Karpas-422 (cell line): ENCODE measurements at regions not wholly inside any gene's neighbourhood (a gene's known extent, or its start where the extent isn't known, plus 50 kb on each side); places are given as distances from the start of the nearest gene placed in this dataset.

ENCODE experiments used
- DNase-seq: peaks from one replicate; pipeline ENCODE4 v3.0.0-alpha.2; 2015
- H2AFZ ChIP-seq: fragments of 200-600 bp; sonication (generic); 2 replicates; pipeline ENCODE4 v1.6.1; 2014; ENCODE audit warnings: antibody characterized with exemption, low read length, mixed read lengths
- H3K27ac ChIP-seq: fragments of 200-600 bp; sonication (generic); 2 replicates; pipeline ENCODE4 v1.5.1; 2014; ENCODE audit warnings: mild to moderate bottlenecking, low read length, moderate library complexity
- H3K27me3 ChIP-seq: fragments of 200-600 bp; sonication (generic); 2 replicates; pipeline ENCODE4 v1.6.1; 2014; ENCODE audit warnings: low read length, mixed read lengths
- H3K36me3 ChIP-seq: fragments of 200-600 bp; sonication (generic); 2 replicates; pipeline ENCODE4 v1.6.1; 2014; ENCODE audit warnings: low read length, mixed read lengths; ENCODE audit not compliant: insufficient read depth
- H3K4me1 ChIP-seq: fragments of 200-600 bp; sonication (generic); 2 replicates; pipeline ENCODE4 v1.6.1; 2014; ENCODE audit warnings: mild to moderate bottlenecking, low read length, mixed read lengths
- H3K4me2 ChIP-seq: fragments of 200-600 bp; sonication (generic); 2 replicates; pipeline ENCODE4 v1.6.1; 2014; ENCODE audit warnings: low read length, low read depth, mild to moderate bottlenecking; ENCODE audit not compliant: poor library complexity, severe bottlenecking
- H3K4me3 ChIP-seq: fragments of 200-600 bp; sonication (generic); 2 replicates; pipeline ENCODE4 v1.5.1; 2014; ENCODE audit warnings: mild to moderate bottlenecking, antibody characterized with exemption, low read length, mixed read lengths
- H3K79me2 ChIP-seq: fragments of 200-600 bp; sonication (generic); 2 replicates; pipeline ENCODE4 v1.6.1; 2014; ENCODE audit warnings: mild to moderate bottlenecking, low read length, mixed read lengths
- H3K9ac ChIP-seq: fragments of 200-600 bp; sonication (generic); 2 replicates; pipeline ENCODE4 v1.6.0; 2014; ENCODE audit warnings: low read length
- H3K9me2 ChIP-seq: fragments of 200-600 bp; sonication (generic), shearing (Covaris generic); replicated peaks from 2 replicates; pipeline ENCODE4 v1.6.0; 2014; ENCODE audit warnings: mild to moderate bottlenecking, low read length, moderate library complexity; ENCODE audit not compliant: insufficient read depth
- H3K9me3 ChIP-seq: fragments of 300-700, 200-600 bp; sonication (generic); 2 replicates; pipeline ENCODE4 v1.6.1; 2014; ENCODE audit warnings: low read length, mixed read lengths
- H4K20me1 ChIP-seq: fragments of 200-600 bp; sonication (generic); 2 replicates; pipeline ENCODE4 v1.6.1; 2014; ENCODE audit warnings: mild to moderate bottlenecking, antibody characterized with exemption, low read length, low read depth; ENCODE audit not compliant: insufficient read depth

- H3K9me2 ChIP-seq, result no peaks in the 10 kb centered on the region
- H3K9me3 ChIP-seq, result no peaks in the 10 kb centered on the region
- H3K4me1 ChIP-seq, result peaks cover 4% of the 10 kb centered on the region; the same call in 1 of the 2 replicates
- no peak overlapping the region for H3K4me3 ChIP-seq
- H3K27me3 ChIP-seq, result no peaks in the 10 kb centered on the region
- H4K20me1 ChIP-seq, result no peaks in the 10 kb centered on the region
- H3K36me3 ChIP-seq, result no peaks in the 10 kb centered on the region
- no peaks in the 10 kb centered on the region for H3K79me2 ChIP-seq
- peak overlapping the region; percentile 56; the same call in 1 of the 2 replicates for H2AFZ ChIP-seq
- no peak overlapping the region for H3K27ac ChIP-seq
- H3K9ac ChIP-seq, result no peak overlapping the region
- no peak overlapping the region for H3K4me2 ChIP-seq
- DNase-seq, result no peak
Observed at GRCh38 chr14:43198465-43198864, 1308.6 kb downstream of the FSCB start.

GRCh38 chr14:43184540-43184939, 1322.5 kb downstream of the FSCB start:
- Histone ChIP-seq H3K27ac (no peak overlapping the region), H3K9ac (no peak overlapping the region), H3K36me3 (no peaks in the 10 kb centered on the region), H3K4me3 (no peak overlapping the region), H4K20me1 (no peaks in the 10 kb centered on the region), H3K4me2 (no peak overlapping the region), H3K9me2 (no peaks in the 10 kb centered on the region), H3K79me2 (no peaks in the 10 kb centered on the region), H3K4me1 (no peaks in the 10 kb centered on the region), H3K9me3 (no peaks in the 10 kb centered on the region; the same call in none of the 2 replicates), H2AFZ (peak overlapping the region; percentile 24; the same call in 1 of the 2 replicates), H3K27me3 (no peaks in the 10 kb centered on the region)
- DNase-seq, result no peak

GRCh38 chr14:43183916-43184315, 1323.2 kb downstream of the FSCB start:
- H3K4me2 ChIP-seq, result no peak overlapping the region
- H3K79me2 ChIP-seq, result no peaks in the 10 kb centered on the region
- no peaks in the 10 kb centered on the region for H3K36me3 ChIP-seq
- no peak overlapping the region for H3K4me3 ChIP-seq
- no peak for DNase-seq
- no peaks in the 10 kb centered on the region for H4K20me1 ChIP-seq
- H3K9ac ChIP-seq, result no peak overlapping the region
- H3K27ac ChIP-seq, result no peak overlapping the region
- H2AFZ ChIP-seq, result peak overlapping the region; percentile 24; the same call in 1 of the 2 replicates
- no peaks in the 10 kb centered on the region; the same call in none of the 2 replicates for H3K9me3 ChIP-seq
- H3K27me3 ChIP-seq, result no peaks in the 10 kb centered on the region
- H3K4me1 ChIP-seq, result no peaks in the 10 kb centered on the region
- H3K9me2 ChIP-seq, result no peaks in the 10 kb centered on the region

- H3K36me3 ChIP-seq, result 0 out of 2 replicates have a peak, but pooled peaks cover 4% of the 10 kb centered on the region
- H3K4me3 ChIP-seq, result no peak overlapping the region
- no peak overlapping the region for H3K27ac ChIP-seq
- H3K79me2 ChIP-seq, result no peaks in the 10 kb centered on the region
- peaks cover 4% of the 10 kb centered on the region for H3K9me3 ChIP-seq
- H4K20me1 ChIP-seq, result no peaks in the 10 kb centered on the region
- H3K9ac ChIP-seq, result no peak overlapping the region
- no peak overlapping the region for H3K4me2 ChIP-seq
- DNase-seq, result no peak
- no peaks in the 10 kb centered on the region for H3K27me3 ChIP-seq
- peak overlapping the region; percentile 66; the same call in 1 of the 2 replicates for H2AFZ ChIP-seq
- no peaks in the 10 kb centered on the region for H3K4me1 ChIP-seq
- H3K9me2 ChIP-seq, result no peaks in the 10 kb centered on the region
Observed at GRCh38 chr14:43175896-43176295, 1331.2 kb downstream of the FSCB start.

GRCh38 chr14:43172899-43173548, 1334.1 kb downstream of the FSCB start:
- no peaks in the 10 kb centered on the region for H4K20me1 ChIP-seq
- no peaks in the 10 kb centered on the region for H3K9me2 ChIP-seq
- H3K79me2 ChIP-seq, result no peaks in the 10 kb centered on the region
- no peak overlapping the region for H3K4me3 ChIP-seq
- H3K27ac ChIP-seq, result no peak overlapping the region
- H3K9me3 ChIP-seq, result peaks cover 10% of the 10 kb centered on the region
- H3K4me2 ChIP-seq, result no peak overlapping the region
- H3K9ac ChIP-seq, result no peak overlapping the region
- H3K36me3 ChIP-seq, result 0 out of 2 replicates have a peak, but pooled peaks cover 4% of the 10 kb centered on the region
- no peaks in the 10 kb centered on the region for H3K27me3 ChIP-seq
- H2AFZ ChIP-seq, result peak overlapping the region; percentile 29; the same call in 1 of the 2 replicates
- H3K4me1 ChIP-seq, result no peaks in the 10 kb centered on the region
- DNase-seq, result no peak

GRCh38 chr14:43169722-43170121, 1337.4 kb downstream of the FSCB start:
- H3K27ac ChIP-seq, result no peak overlapping the region
- peak overlapping the region; percentile 90 for H2AFZ ChIP-seq
- no peaks in the 10 kb centered on the region for H3K9me2 ChIP-seq
- 0 out of 2 replicates have a peak, but pooled peaks cover 4% of the 10 kb centered on the region for H3K36me3 ChIP-seq
- no peak overlapping the region for H3K9ac ChIP-seq
- H3K4me3 ChIP-seq, result no peak overlapping the region
- DNase-seq, result no peak
- H3K9me3 ChIP-seq, result peaks cover 13% of the 10 kb centered on the region; the same call in 1 of the 2 replicates
- no peaks in the 10 kb centered on the region for H4K20me1 ChIP-seq
- H3K4me2 ChIP-seq, result no peak overlapping the region
- H3K27me3 ChIP-seq, result no peaks in the 10 kb centered on the region
- H3K4me1 ChIP-seq, result no peaks in the 10 kb centered on the region
- H3K79me2 ChIP-seq, result no peaks in the 10 kb centered on the region

GRCh38 chr14:43168371-43168925, 1338.6 kb downstream of the FSCB start:
- Histone ChIP-seq H2AFZ (peak overlapping the region; percentile 13; the same call in 1 of the 2 replicates), H3K4me3 (no peak overlapping the region), H3K9me3 (peaks cover 13% of the 10 kb centered on the region; the same call in 1 of the 2 replicates), H3K4me1 (no peaks in the 10 kb centered on the region), H3K9me2 (no peaks in the 10 kb centered on the region), H3K27ac (no peak overlapping the region), H4K20me1 (no peaks in the 10 kb centered on the region), H3K9ac (no peak overlapping the region), H3K79me2 (no peaks in the 10 kb centered on the region), H3K36me3 (0 out of 2 replicates have a peak, but pooled peaks cover 4% of the 10 kb centered on the region), H3K4me2 (no peak overlapping the region), H3K27me3 (no peaks in the 10 kb centered on the region)
- no peak for DNase-seq

- Histone ChIP-seq H3K9me3 (peaks cover 11% of the 10 kb centered on the region; the same call in 1 of the 2 replicates), H3K79me2 (no peaks in the 10 kb centered on the region), H2AFZ (no peak overlapping the region), H3K27me3 (no peaks in the 10 kb centered on the region), H3K27ac (no peak overlapping the region), H3K36me3 (0 out of 2 replicates have a peak, but pooled peaks cover 3% of the 10 kb centered on the region), H3K9me2 (no peaks in the 10 kb centered on the region), H3K4me1 (peaks cover 6% of the 10 kb centered on the region), H3K4me3 (no peak overlapping the region), H4K20me1 (no peaks in the 10 kb centered on the region), H3K4me2 (no peak overlapping the region), H3K9ac (no peak overlapping the region)
- no peak for DNase-seq
Observed at GRCh38 chr14:43166163-43166562, 1340.9 kb downstream of the FSCB start.
